ENCODE measurements at regions not wholly inside any gene's neighbourhood (a gene's known extent, or its start where the extent isn't known, plus 50 kb on each side); places are given as distances from the start of the nearest gene placed in this dataset.
"Not testable (repeated sequence)": the region's sequence is repeated elsewhere in the genome, so short reads cannot be mapped to it uniquely, and the experiment has no call there.

GRCh38 chr6:170147056-170147787 lies 143.7 kb downstream of the DLL1 start:
- no peak for DNase-seq (ENCODE audit: low read depth)
- no peak for TF ChIP-seq CTCF (IDR thresholded peaks at IDR 0.05; ENCODE audit: control insufficient read depth, insufficient read depth, low read depth, low read length, missing control alignments)
- H3K4me3 ChIP-seq (ENCODE audit: control insufficient read depth, low read depth, low read length), result no peak overlapping the region

GRCh38 chr6:170146640-170147039 lies 144.2 kb downstream of the DLL1 start:
- DNase-seq (ENCODE audit: low read depth), result no peak
- H3K4me3 ChIP-seq (ENCODE audit: control insufficient read depth, low read depth, low read length), result no peak overlapping the region
- no peak for TF ChIP-seq CTCF (IDR thresholded peaks at IDR 0.05; ENCODE audit: control insufficient read depth, insufficient read depth, low read depth, low read length, missing control alignments)

- DNase-seq (ENCODE audit: low read depth); H3K4me3 ChIP-seq (ENCODE audit: control insufficient read depth, low read depth, low read length): not testable (repeated sequence)
Observed at GRCh38 chr6:170146131-170146530, 144.7 kb downstream of the DLL1 start.

GRCh38 chr6:170145716-170146115 lies 145.2 kb downstream of the DLL1 start:
- not testable (repeated sequence) for H3K4me3 ChIP-seq (ENCODE audit: control insufficient read depth, low read depth, low read length); DNase-seq (ENCODE audit: low read depth)

GRCh38 chr6:170145272-170145592 lies 145.6 kb downstream of the DLL1 start:
- TF ChIP-seq CTCF (IDR thresholded peaks at IDR 0.05; ENCODE audit: control insufficient read depth, insufficient read depth, low read depth, low read length, missing control alignments), result no peak
- no peak overlapping the region for H3K4me3 ChIP-seq (ENCODE audit: control insufficient read depth, low read depth, low read length)
- no peak for DNase-seq (ENCODE audit: low read depth)

- TF ChIP-seq CTCF (IDR thresholded peaks at IDR 0.05; ENCODE audit: control insufficient read depth, insufficient read depth, low read depth, low read length, missing control alignments), result no peak
- no peak overlapping the region for H3K4me3 ChIP-seq (ENCODE audit: control insufficient read depth, low read depth, low read length)
- no peak for DNase-seq (ENCODE audit: low read depth)
Observed at GRCh38 chr6:170144571-170145271, 146.2 kb downstream of the DLL1 start.

- no peak for TF ChIP-seq CTCF (IDR thresholded peaks at IDR 0.05; ENCODE audit: control insufficient read depth, insufficient read depth, low read depth, low read length, missing control alignments)
- no peak overlapping the region for H3K4me3 ChIP-seq (ENCODE audit: control insufficient read depth, low read depth, low read length)
- DNase-seq (ENCODE audit: low read depth), result no peak
Observed at GRCh38 chr6:170143401-170144150, 147.3 kb downstream of the DLL1 start.
